ENCODE measurements at regions not wholly inside any gene's neighbourhood (a gene's known extent, or its start where the extent isn't known, plus 50 kb on each side); places are given as distances from the start of the nearest gene placed in this dataset.

DNA sequence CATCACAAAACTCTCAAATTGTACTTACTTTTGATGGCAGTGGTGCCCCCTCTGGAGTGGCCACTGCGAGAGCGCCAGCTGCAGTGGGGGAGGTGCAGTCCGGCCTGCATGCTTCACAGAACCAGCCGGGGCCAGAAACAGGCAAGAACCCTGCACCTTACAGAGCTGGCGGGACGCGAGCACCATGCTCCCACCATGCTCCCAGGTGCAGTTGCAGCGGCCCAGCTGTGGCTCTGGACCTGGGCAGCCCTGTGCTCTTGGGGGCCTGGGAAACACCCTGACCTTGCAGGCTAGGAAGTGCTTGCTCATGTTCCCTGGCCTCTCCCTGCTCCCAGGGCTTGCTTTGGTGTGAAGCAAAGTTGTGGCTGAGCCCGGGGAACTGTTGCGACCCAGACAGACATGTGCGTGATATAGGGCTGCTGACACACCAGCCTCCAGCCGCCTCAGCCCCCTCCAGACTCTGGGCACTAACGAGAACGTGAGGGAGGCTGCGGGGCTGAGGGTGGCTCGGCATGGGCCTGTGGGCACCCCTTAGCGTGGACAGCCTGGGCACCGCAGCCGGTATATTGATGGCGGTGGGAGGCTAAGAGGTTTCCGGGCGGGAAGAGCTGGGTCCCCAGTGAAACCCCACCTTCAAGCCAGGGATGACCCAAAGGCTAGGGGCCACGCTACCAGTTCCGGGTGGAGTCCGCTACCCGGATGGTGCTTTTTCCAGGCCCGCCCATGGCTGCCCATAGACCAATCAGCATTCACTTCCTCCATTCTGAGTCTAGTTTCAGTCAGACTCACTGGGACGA, 1809.9 kb upstream of the ACO1 start (continued):
- TF ChIP-seq PITX1 (CRISPR knock-in tag; IDR thresholded peaks at IDR 0.05) (no peak), KAT7 (CRISPR knock-in tag; IDR thresholded peaks at IDR 0.05; ENCODE audit: borderline replicate concordance) (no peak), CHD4 (IDR thresholded peaks at IDR 0.05; ENCODE audit: borderline replicate concordance, low read length) (no peak), ZNF567 (CRISPR knock-in tag; IDR thresholded peaks at IDR 0.05; ENCODE audit: borderline replicate concordance) (no peak)

DNA sequence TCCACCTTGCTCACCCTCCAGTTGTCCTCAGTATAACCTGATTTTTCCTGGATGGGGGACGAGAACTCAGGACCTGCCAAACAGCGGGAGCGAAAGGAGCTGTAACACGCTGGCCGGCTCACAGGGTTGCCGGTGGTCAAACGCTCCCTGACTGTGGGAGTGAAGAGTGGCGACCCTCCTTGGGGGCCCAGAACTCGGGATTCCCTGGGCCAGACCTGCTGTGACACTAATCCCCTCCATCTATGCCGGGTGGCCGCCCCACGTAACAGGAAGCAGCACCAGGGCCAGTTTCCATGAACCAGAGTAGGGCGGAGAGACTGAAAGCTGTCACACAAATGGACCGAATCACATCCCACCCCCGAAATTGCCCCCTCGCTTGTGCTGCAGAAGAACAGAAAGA, 1809.2 kb upstream of the ACO1 start:
- no peak for FAIRE-seq
- no peak overlapping the region for H3K9ac ChIP-seq (ENCODE audit: insufficient read depth, low read depth, low read length)
- WGBS (ENCODE audit: low lambda C conversion rate) = 73% methylated on average over 10 of the region's 16 CpGs
- no peak for ATAC-seq
- no peak overlapping the region for H3K4me3 ChIP-seq (replicated peaks in 1 of 3; ENCODE audit: insufficient read depth in 1 of 3, low read depth in 2 of 3, low read length in 3 of 3)
- in situ Hi-C loops (cut with HindIII; ENCODE audit: extremely low pct_ligation_motif_present, low pct_unique_long_range_greater_than_20kb) (no loop called here), intact Hi-C loops (cut with micrococcal nuclease; ENCODE audit: unreplicated experiment) (no loop called here)
- no peak overlapping the region for H3K4me2 ChIP-seq (ENCODE audit: low read depth, low read length)
- ChIA-PET POLR2A (no interaction called here), CTCF (ENCODE audit: low intra/inter-chr PET ratio, low total read pairs) (no interaction called here)
- H4K20me1 ChIP-seq (ENCODE audit: insufficient read depth, low read length) = no peaks in the 10 kb centered on the region
- BruUV-seq (replicated peaks) = no TSS peak
- no peaks in the 10 kb centered on the region for H3K27me3 ChIP-seq (ENCODE audit: control insufficient read depth in 1 of 2, insufficient read depth in 2 of 2, low read length in 2 of 2)
- no peaks in the 10 kb centered on the region for H3K9me3 ChIP-seq (ENCODE audit: low read length)
- DNase-seq (ENCODE audit: low spot score) = no peak
- no peaks in the 10 kb centered on the region for H3K4me1 ChIP-seq (ENCODE audit: insufficient read depth, low read length)
- H3K27ac ChIP-seq (ENCODE audit: extremely low read length, insufficient read depth, low read length) = no peak overlapping the region
- H3K36me3 ChIP-seq (replicated peaks in 1 of 2; ENCODE audit: control insufficient read depth in 1 of 2, insufficient read depth in 2 of 2, low read length in 2 of 2) = no peaks in the 10 kb centered on the region
- H2AFZ ChIP-seq (ENCODE audit: low read length) = no peak overlapping the region
- no peaks in the 10 kb centered on the region for H3K79me2 ChIP-seq (ENCODE audit: insufficient read depth, low read length)
- TF ChIP-seq STAG1 (CRISPR knock-in tag; IDR thresholded peaks at IDR 0.05) = no peak
- no peak for TF ChIP-seq MTA3 (CRISPR knock-in tag; IDR thresholded peaks at IDR 0.05)
- TF ChIP-seq PPARG (CRISPR knock-in tag; conservative IDR thresholded peaks at IDR 0.05) = no peak
- TF ChIP-seq, protein P1, sequence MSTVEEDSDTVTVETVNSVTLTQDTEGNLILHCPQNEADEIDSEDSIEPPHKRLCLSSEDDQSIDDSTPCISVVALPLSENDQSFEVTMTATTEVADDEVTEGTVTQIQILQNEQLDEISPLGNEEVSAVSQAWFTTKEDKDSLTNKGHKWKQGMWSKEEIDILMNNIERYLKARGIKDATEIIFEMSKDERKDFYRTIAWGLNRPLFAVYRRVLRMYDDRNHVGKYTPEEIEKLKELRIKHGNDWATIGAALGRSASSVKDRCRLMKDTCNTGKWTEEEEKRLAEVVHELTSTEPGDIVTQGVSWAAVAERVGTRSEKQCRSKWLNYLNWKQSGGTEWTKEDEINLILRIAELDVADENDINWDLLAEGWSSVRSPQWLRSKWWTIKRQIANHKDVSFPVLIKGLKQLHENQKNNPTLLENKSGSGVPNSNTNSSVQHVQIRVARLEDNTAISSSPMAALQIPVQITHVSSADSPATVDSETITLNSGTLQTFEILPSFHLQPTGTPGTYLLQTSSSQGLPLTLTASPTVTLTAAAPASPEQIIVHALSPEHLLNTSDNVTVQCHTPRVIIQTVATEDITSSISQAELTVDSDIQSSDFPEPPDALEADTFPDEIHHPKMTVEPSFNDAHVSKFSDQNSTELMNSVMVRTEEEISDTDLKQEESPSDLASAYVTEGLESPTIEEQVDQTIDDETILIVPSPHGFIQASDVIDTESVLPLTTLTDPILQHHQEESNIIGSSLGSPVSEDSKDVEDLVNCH (CRISPR knock-in tag; IDR thresholded peaks at IDR 0.05) = no peak
- no peak for TF ChIP-seq SUZ12 (IDR thresholded peaks at IDR 0.05; ENCODE audit: low read depth, low read length)
- TF ChIP-seq PHF20 (CRISPR knock-in tag; IDR thresholded peaks at IDR 0.05) = no peak
- TF ChIP-seq ZNF510 (CRISPR knock-in tag; IDR thresholded peaks at IDR 0.05; ENCODE audit: low read depth) = no peak
- no peak for TF ChIP-seq ATM (IDR thresholded peaks at IDR 0.05; ENCODE audit: borderline replicate concordance)
- TF ChIP-seq, protein P2, sequence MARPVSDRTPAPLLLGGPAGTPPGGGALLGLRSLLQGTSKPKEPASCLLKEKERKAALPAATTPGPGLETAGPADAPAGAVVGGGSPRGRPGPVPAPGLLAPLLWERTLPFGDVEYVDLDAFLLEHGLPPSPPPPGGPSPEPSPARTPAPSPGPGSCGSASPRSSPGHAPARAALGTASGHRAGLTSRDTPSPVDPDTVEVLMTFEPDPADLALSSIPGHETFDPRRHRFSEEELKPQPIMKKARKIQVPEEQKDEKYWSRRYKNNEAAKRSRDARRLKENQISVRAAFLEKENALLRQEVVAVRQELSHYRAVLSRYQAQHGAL (CRISPR knock-in tag; IDR thresholded peaks at IDR 0.05; ENCODE audit: not compliant biosample characterization) = no peak
- TF ChIP-seq, protein P3, sequence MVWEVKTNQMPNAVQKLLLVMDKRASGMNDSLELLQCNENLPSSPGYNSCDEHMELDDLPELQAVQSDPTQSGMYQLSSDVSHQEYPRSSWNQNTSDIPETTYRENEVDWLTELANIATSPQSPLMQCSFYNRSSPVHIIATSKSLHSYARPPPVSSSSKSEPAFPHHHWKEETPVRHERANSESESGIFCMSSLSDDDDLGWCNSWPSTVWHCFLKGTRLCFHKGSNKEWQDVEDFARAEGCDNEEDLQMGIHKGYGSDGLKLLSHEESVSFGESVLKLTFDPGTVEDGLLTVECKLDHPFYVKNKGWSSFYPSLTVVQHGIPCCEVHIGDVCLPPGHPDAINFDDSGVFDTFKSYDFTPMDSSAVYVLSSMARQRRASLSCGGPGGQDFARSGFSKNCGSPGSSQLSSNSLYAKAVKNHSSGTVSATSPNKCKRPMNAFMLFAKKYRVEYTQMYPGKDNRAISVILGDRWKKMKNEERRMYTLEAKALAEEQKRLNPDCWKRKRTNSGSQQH (CRISPR knock-in tag; IDR thresholded peaks at IDR 0.05; ENCODE audit: low read depth) = no peak
- TF ChIP-seq, protein P4, sequence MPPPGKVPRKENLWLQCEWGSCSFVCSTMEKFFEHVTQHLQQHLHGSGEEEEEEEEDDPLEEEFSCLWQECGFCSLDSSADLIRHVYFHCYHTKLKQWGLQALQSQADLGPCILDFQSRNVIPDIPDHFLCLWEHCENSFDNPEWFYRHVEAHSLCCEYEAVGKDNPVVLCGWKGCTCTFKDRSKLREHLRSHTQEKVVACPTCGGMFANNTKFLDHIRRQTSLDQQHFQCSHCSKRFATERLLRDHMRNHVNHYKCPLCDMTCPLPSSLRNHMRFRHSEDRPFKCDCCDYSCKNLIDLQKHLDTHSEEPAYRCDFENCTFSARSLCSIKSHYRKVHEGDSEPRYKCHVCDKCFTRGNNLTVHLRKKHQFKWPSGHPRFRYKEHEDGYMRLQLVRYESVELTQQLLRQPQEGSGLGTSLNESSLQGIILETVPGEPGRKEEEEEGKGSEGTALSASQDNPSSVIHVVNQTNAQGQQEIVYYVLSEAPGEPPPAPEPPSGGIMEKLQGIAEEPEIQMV (CRISPR knock-in tag; IDR thresholded peaks at IDR 0.05; ENCODE audit: low read depth) = no peak
- no peak for TF ChIP-seq ZNF230 (CRISPR knock-in tag; IDR thresholded peaks at IDR 0.05)
- TF ChIP-seq GATAD2A (CRISPR knock-in tag; IDR thresholded peaks at IDR 0.05) = no peak
- no peak for TF ChIP-seq ZNF530 (CRISPR knock-in tag; IDR thresholded peaks at IDR 0.05; ENCODE audit: low read depth)
- TF ChIP-seq ZNF235 (CRISPR knock-in tag; IDR thresholded peaks at IDR 0.05; ENCODE audit: borderline replicate concordance) = no peak
